ENCODE measurements at regions not wholly inside any gene's neighbourhood (a gene's known extent, or its start where the extent isn't known, plus 50 kb on each side); places are given as distances from the start of the nearest gene placed in this dataset.

GRCh38 chr17:5672141-5672540 lies 87.8 kb upstream of the NLRP1 start:
- H3K4me3 ChIP-seq (ENCODE audit: low read length), result no peak overlapping the region
- no peaks in the 10 kb centered on the region for H3K9me3 ChIP-seq (ENCODE audit: insufficient read depth, low read length)
- H3K9ac ChIP-seq (ENCODE audit: low read length), result no peak overlapping the region
- H3K4me2 ChIP-seq (ENCODE audit: low read length), result peak overlapping the region; percentile 76
- H3K4me1 ChIP-seq (ENCODE audit: low read length), result peaks cover 28% of the 10 kb centered on the region
- H3K36me3 ChIP-seq (replicated peaks; ENCODE audit: low read depth, low read length), result no peaks in the 10 kb centered on the region
- TF ChIP-seq EZH2phosphoT487 (IDR thresholded peaks at IDR 0.05; ENCODE audit: low read depth) (no peak), CTCF (IDR thresholded peaks at IDR 0.05; ENCODE audit: low read depth, low read length) (no peak)
- H4K20me1 ChIP-seq (ENCODE audit: insufficient read depth, low read length), result no peaks in the 10 kb centered on the region
- no peaks in the 10 kb centered on the region for H3K79me2 ChIP-seq (ENCODE audit: low read length)
- peaks cover 3% of the 10 kb centered on the region; the same call in 1 of the 2 replicates for H3K27me3 ChIP-seq (ENCODE audit: low read depth, low read length)
- peak overlapping the region; percentile 27; the same call in 1 of the 2 replicates for H3K27ac ChIP-seq (ENCODE audit: low read length)
- H2AFZ ChIP-seq (ENCODE audit: low read depth, low read length), result no peak overlapping the region

- peak overlapping the region; percentile 27 for H3K27ac ChIP-seq (ENCODE audit: low read length)
- no peak for TF ChIP-seq EZH2phosphoT487 (IDR thresholded peaks at IDR 0.05; ENCODE audit: low read depth)
- TF ChIP-seq CTCF (IDR thresholded peaks at IDR 0.05; ENCODE audit: low read depth, low read length), result no peak
- peak overlapping the region; percentile 73; the same call in 1 of the 2 replicates for H2AFZ ChIP-seq (ENCODE audit: low read depth, low read length)
- H3K4me2 ChIP-seq (ENCODE audit: low read length), result peak overlapping the region; percentile 76
- H3K9me3 ChIP-seq (ENCODE audit: insufficient read depth, low read length), result no peaks in the 10 kb centered on the region
- H3K4me3 ChIP-seq (ENCODE audit: low read length), result peak overlapping the region; percentile 44
- peaks cover 3% of the 10 kb centered on the region; the same call in 1 of the 2 replicates for H3K27me3 ChIP-seq (ENCODE audit: low read depth, low read length)
- H3K9ac ChIP-seq (ENCODE audit: low read length), result peak overlapping the region; percentile 16; the same call in 1 of the 2 replicates
- no peaks in the 10 kb centered on the region for H4K20me1 ChIP-seq (ENCODE audit: insufficient read depth, low read length)
- peaks cover 28% of the 10 kb centered on the region for H3K4me1 ChIP-seq (ENCODE audit: low read length)
- H3K79me2 ChIP-seq (ENCODE audit: low read length), result no peaks in the 10 kb centered on the region
- H3K36me3 ChIP-seq (replicated peaks; ENCODE audit: low read depth, low read length), result no peaks in the 10 kb centered on the region
Measured at GRCh38 chr17:5672815-5673430, 88.6 kb upstream of the NLRP1 start.

GRCh38 chr17:5675625-5676421 lies 91.5 kb upstream of the NLRP1 start:
- no peak overlapping the region for H3K4me2 ChIP-seq (ENCODE audit: low read length)
- no peak overlapping the region for H3K4me3 ChIP-seq (ENCODE audit: low read length)
- H3K4me1 ChIP-seq (ENCODE audit: low read length), result peaks cover 28% of the 10 kb centered on the region
- H3K9me3 ChIP-seq (ENCODE audit: insufficient read depth, low read length), result no peaks in the 10 kb centered on the region
- H3K27me3 ChIP-seq (ENCODE audit: low read depth, low read length), result peaks cover 6% of the 10 kb centered on the region; the same call in 1 of the 2 replicates
- no peak overlapping the region for H3K9ac ChIP-seq (ENCODE audit: low read length)
- TF ChIP-seq EZH2phosphoT487 (IDR thresholded peaks at IDR 0.05; ENCODE audit: low read depth) (no peak), CTCF (IDR thresholded peaks at IDR 0.05; ENCODE audit: low read depth, low read length) (no peak)
- H3K36me3 ChIP-seq (replicated peaks; ENCODE audit: low read depth, low read length), result no peaks in the 10 kb centered on the region
- no peak overlapping the region for H2AFZ ChIP-seq (ENCODE audit: low read depth, low read length)
- H3K27ac ChIP-seq (ENCODE audit: low read length), result no peak overlapping the region
- H4K20me1 ChIP-seq (ENCODE audit: insufficient read depth, low read length), result no peaks in the 10 kb centered on the region
- H3K79me2 ChIP-seq (ENCODE audit: low read length), result no peaks in the 10 kb centered on the region

- Histone ChIP-seq H4K20me1 (ENCODE audit: insufficient read depth, low read length) (no peaks in the 10 kb centered on the region), H3K79me2 (ENCODE audit: low read length) (no peaks in the 10 kb centered on the region), H3K9me3 (ENCODE audit: insufficient read depth, low read length) (no peaks in the 10 kb centered on the region), H3K4me1 (ENCODE audit: low read length) (peaks cover 22% of the 10 kb centered on the region), H3K27me3 (ENCODE audit: low read depth, low read length) (peaks cover 14% of the 10 kb centered on the region), H3K9ac (ENCODE audit: low read length) (no peak overlapping the region), H3K27ac (ENCODE audit: low read length) (no peak overlapping the region), H3K4me3 (ENCODE audit: low read length) (no peak overlapping the region), H2AFZ (ENCODE audit: low read depth, low read length) (no peak overlapping the region), H3K36me3 (replicated peaks; ENCODE audit: low read depth, low read length) (no peaks in the 10 kb centered on the region), H3K4me2 (ENCODE audit: low read length) (no peak overlapping the region)
- TF ChIP-seq EZH2phosphoT487 (IDR thresholded peaks at IDR 0.05; ENCODE audit: low read depth) (no peak), CTCF (IDR thresholded peaks at IDR 0.05; ENCODE audit: low read depth, low read length) (no peak)
Measured at GRCh38 chr17:5677620-5678019, 93.3 kb upstream of the NLRP1 start.
